ENCODE measurements at regions not wholly inside any gene's neighbourhood (a gene's known extent, or its start where the extent isn't known, plus 50 kb on each side); places are given as distances from the start of the nearest gene placed in this dataset.

GRCh38 chr6:19454721-19455392, 382.3 kb upstream of the ID4 start:
- no peak overlapping the region for H3K4me3 ChIP-seq (ENCODE audit: low read depth in 1 of 2, low read length in 2 of 2)
- no peak overlapping the region for H3K27ac ChIP-seq (ENCODE audit: low read length)
- H3K9ac ChIP-seq (ENCODE audit: low read depth, low read length) = no peak overlapping the region
- no peak overlapping the region for H3K4me2 ChIP-seq (ENCODE audit: insufficient read depth, low read length)
- H4K20me1 ChIP-seq (ENCODE audit: insufficient read depth, low read length) = no peaks in the 10 kb centered on the region
- no peaks in the 10 kb centered on the region for H3K36me3 ChIP-seq (ENCODE audit: insufficient read depth, low read length)
- H3K27me3 ChIP-seq (ENCODE audit: insufficient read depth, low read length, poor library complexity) = no peaks in the 10 kb centered on the region
- no peak overlapping the region for H2AFZ ChIP-seq (ENCODE audit: low read depth, low read length)
- no peaks in the 10 kb centered on the region for H3K9me3 ChIP-seq (ENCODE audit: insufficient read depth, low read length, severe bottlenecking)
- H3K4me1 ChIP-seq (ENCODE audit: insufficient read depth, low read length) = no peaks in the 10 kb centered on the region
- DNase-seq (no peak), ATAC-seq (ENCODE audit: insufficient read depth, low read depth) (no peak)
- no peaks in the 10 kb centered on the region for H3K79me2 ChIP-seq (ENCODE audit: insufficient read depth, low read length)
- TF ChIP-seq CTCF (IDR thresholded peaks at IDR 0.05; ENCODE audit: borderline replicate concordance, extremely low read depth, low read length, poor library complexity, severe bottlenecking) = no peak
- TF ChIP-seq EZH2 (IDR thresholded peaks at IDR 0.05; ENCODE audit: borderline replicate concordance, low read depth, low read length, severe bottlenecking) = no peak

- Histone ChIP-seq H3K9ac (ENCODE audit: low read depth, low read length) (no peak overlapping the region), H3K79me2 (ENCODE audit: insufficient read depth, low read length) (no peaks in the 10 kb centered on the region), H3K36me3 (ENCODE audit: insufficient read depth, low read length) (no peaks in the 10 kb centered on the region), H3K27ac (ENCODE audit: low read length) (no peak overlapping the region), H3K27me3 (ENCODE audit: insufficient read depth, low read length, poor library complexity) (no peaks in the 10 kb centered on the region), H3K4me1 (ENCODE audit: insufficient read depth, low read length) (no peaks in the 10 kb centered on the region), H4K20me1 (ENCODE audit: insufficient read depth, low read length) (no peaks in the 10 kb centered on the region), H2AFZ (ENCODE audit: low read depth, low read length) (no peak overlapping the region), H3K9me3 (ENCODE audit: insufficient read depth, low read length, severe bottlenecking) (no peaks in the 10 kb centered on the region), H3K4me2 (ENCODE audit: insufficient read depth, low read length) (no peak overlapping the region), H3K4me3 (ENCODE audit: low read depth in 1 of 2, low read length in 2 of 2) (no peak overlapping the region)
- no peak for ATAC-seq (ENCODE audit: insufficient read depth, low read depth)
- TF ChIP-seq EZH2 (IDR thresholded peaks at IDR 0.05; ENCODE audit: borderline replicate concordance, low read depth, low read length, severe bottlenecking) (no peak), CTCF (IDR thresholded peaks at IDR 0.05; ENCODE audit: borderline replicate concordance, extremely low read depth, low read length, poor library complexity, severe bottlenecking) (no peak)
- DNase-seq = no peak
Measured at GRCh38 chr6:19463250-19463649, 373.9 kb upstream of the ID4 start.

- H3K9me3 ChIP-seq (ENCODE audit: insufficient read depth, low read length, severe bottlenecking) = no peaks in the 10 kb centered on the region
- H3K4me2 ChIP-seq (ENCODE audit: insufficient read depth, low read length) = no peak overlapping the region
- H3K27ac ChIP-seq (ENCODE audit: low read length) = no peak overlapping the region
- no peaks in the 10 kb centered on the region for H3K4me1 ChIP-seq (ENCODE audit: insufficient read depth, low read length)
- H2AFZ ChIP-seq (ENCODE audit: low read depth, low read length) = no peak overlapping the region
- no peak overlapping the region for H3K4me3 ChIP-seq (ENCODE audit: low read depth in 1 of 2, low read length in 2 of 2)
- TF ChIP-seq EZH2 (IDR thresholded peaks at IDR 0.05; ENCODE audit: borderline replicate concordance, low read depth, low read length, severe bottlenecking) = no peak
- no peak for TF ChIP-seq CTCF (IDR thresholded peaks at IDR 0.05; ENCODE audit: borderline replicate concordance, extremely low read depth, low read length, poor library complexity, severe bottlenecking)
- H3K36me3 ChIP-seq (ENCODE audit: insufficient read depth, low read length) = no peaks in the 10 kb centered on the region
- H3K79me2 ChIP-seq (ENCODE audit: insufficient read depth, low read length) = no peaks in the 10 kb centered on the region
- no peak overlapping the region for H3K9ac ChIP-seq (ENCODE audit: low read depth, low read length)
- ATAC-seq (ENCODE audit: insufficient read depth, low read depth) (no peak), DNase-seq (no peak)
- no peaks in the 10 kb centered on the region for H3K27me3 ChIP-seq (ENCODE audit: insufficient read depth, low read length, poor library complexity)
- no peaks in the 10 kb centered on the region for H4K20me1 ChIP-seq (ENCODE audit: insufficient read depth, low read length)
Measured at GRCh38 chr6:19463925-19464324, 373.2 kb upstream of the ID4 start.
